ENCODE measurements at regions not wholly inside any gene's neighbourhood (a gene's known extent, or its start where the extent isn't known, plus 50 kb on each side); places are given as distances from the start of the nearest gene placed in this dataset.

DNA sequence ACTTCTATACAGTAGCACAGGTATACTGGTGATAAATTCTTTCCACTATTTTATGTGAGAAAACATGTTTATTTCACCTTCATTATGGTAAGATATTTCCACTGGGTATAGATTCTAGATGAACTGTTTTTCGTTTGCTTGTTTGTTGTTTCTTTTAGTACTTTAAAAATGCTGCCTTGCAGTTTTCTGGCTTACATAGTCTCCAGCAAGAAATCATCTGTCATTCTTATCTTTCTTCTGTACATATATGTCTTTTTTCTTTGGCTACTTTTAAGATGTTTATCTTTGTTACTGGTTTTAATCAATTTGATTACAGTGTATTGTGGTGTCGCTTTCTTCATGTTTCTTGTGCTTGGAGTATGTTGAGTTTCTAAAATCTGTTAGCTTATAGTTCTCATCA, 333.3 kb upstream of the HTR2A start:
- TF ChIP-seq EP300 (IDR thresholded peaks at IDR 0.05) = no peak
- TF ChIP-seq, protein P1, sequence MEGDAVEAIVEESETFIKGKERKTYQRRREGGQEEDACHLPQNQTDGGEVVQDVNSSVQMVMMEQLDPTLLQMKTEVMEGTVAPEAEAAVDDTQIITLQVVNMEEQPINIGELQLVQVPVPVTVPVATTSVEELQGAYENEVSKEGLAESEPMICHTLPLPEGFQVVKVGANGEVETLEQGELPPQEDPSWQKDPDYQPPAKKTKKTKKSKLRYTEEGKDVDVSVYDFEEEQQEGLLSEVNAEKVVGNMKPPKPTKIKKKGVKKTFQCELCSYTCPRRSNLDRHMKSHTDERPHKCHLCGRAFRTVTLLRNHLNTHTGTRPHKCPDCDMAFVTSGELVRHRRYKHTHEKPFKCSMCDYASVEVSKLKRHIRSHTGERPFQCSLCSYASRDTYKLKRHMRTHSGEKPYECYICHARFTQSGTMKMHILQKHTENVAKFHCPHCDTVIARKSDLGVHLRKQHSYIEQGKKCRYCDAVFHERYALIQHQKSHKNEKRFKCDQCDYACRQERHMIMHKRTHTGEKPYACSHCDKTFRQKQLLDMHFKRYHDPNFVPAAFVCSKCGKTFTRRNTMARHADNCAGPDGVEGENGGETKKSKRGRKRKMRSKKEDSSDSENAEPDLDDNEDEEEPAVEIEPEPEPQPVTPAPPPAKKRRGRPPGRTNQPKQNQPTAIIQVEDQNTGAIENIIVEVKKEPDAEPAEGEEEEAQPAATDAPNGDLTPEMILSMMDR (IDR thresholded peaks at IDR 0.05) = no peak
- TF ChIP-seq POLR2A (IDR thresholded peaks at IDR 0.05; ENCODE audit: low read depth) = no peak
- TF ChIP-seq POLR2AphosphoS5 (IDR thresholded peaks at IDR 0.05) = no peak

All from esophagus muscularis mucosa (tissue), 4 donors.